ENCODE measurements at regions not wholly inside any gene's neighbourhood (a gene's known extent, or its start where the extent isn't known, plus 50 kb on each side); places are given as distances from the start of the nearest gene placed in this dataset.

- DNase-seq (ENCODE audit: low read depth in 2 of 2) = no peak
These were observed 573.5 kb upstream of the JAG1 start for GRCh38 chr20:11247046-11248010.

- no peak for DNase-seq (ENCODE audit: low read depth in 2 of 2)
These were observed 574.2 kb upstream of the JAG1 start for GRCh38 chr20:11248011-11248409.

GRCh38 chr20:11248687-11249638 is 575.2 kb upstream of the JAG1 start:
- no peak for DNase-seq (ENCODE audit: low read depth in 2 of 2)

GRCh38 chr20:11249683-11250082 is 575.9 kb upstream of the JAG1 start:
- DNase-seq (ENCODE audit: low read depth in 2 of 2) = no peak

GRCh38 chr20:11252447-11252846 is 578.6 kb upstream of the JAG1 start:
- DNase-seq (ENCODE audit: low read depth in 2 of 2) = no peak

GRCh38 chr20:11255455-11255854 is 581.7 kb upstream of the JAG1 start:
- no peak for DNase-seq (ENCODE audit: low read depth in 2 of 2)

GRCh38 chr20:11255860-11256259 is 582.1 kb upstream of the JAG1 start:
- no peak for DNase-seq (ENCODE audit: low read depth in 2 of 2)

GRCh38 chr20:11260611-11261010 is 586.8 kb upstream of the JAG1 start:
- DNase-seq (ENCODE audit: low read depth in 2 of 2) = no peak

- DNase-seq (ENCODE audit: low read depth in 2 of 2) = no peak
These were observed 587.8 kb upstream of the JAG1 start for GRCh38 chr20:11261533-11262000.

- DNase-seq (ENCODE audit: low read depth in 2 of 2) = no peak
These were observed 592.8 kb upstream of the JAG1 start for GRCh38 chr20:11266571-11266970.

GRCh38 chr20:11267131-11267761 is 593.4 kb upstream of the JAG1 start:
- no peak for DNase-seq (ENCODE audit: low read depth in 2 of 2)

GRCh38 chr20:11267762-11268335 is 594.0 kb upstream of the JAG1 start:
- DNase-seq (ENCODE audit: low read depth in 2 of 2) = no peak

GRCh38 chr20:11270566-11270965 is 596.8 kb upstream of the JAG1 start:
- DNase-seq (ENCODE audit: low read depth in 2 of 2) = no peak

- DNase-seq (ENCODE audit: low read depth in 2 of 2) = no peak
These were observed 597.5 kb upstream of the JAG1 start for GRCh38 chr20:11271319-11271718.

- no peak for DNase-seq (ENCODE audit: low read depth in 2 of 2)
These were observed 598.3 kb upstream of the JAG1 start for GRCh38 chr20:11271920-11272594.

GRCh38 chr20:11274141-11274594 is 600.4 kb upstream of the JAG1 start:
- no peak for DNase-seq (ENCODE audit: low read depth in 2 of 2)

- no peak for DNase-seq (ENCODE audit: low read depth in 2 of 2)
These were observed 601.9 kb upstream of the JAG1 start for GRCh38 chr20:11275740-11276139.

GRCh38 chr20:11277170-11277569 is 603.4 kb upstream of the JAG1 start:
- DNase-seq (ENCODE audit: low read depth in 2 of 2) = no peak

GRCh38 chr20:11277858-11278257 is 604.1 kb upstream of the JAG1 start:
- DNase-seq (ENCODE audit: low read depth in 2 of 2) = no peak

- no peak for DNase-seq (ENCODE audit: low read depth in 2 of 2)
These were observed 604.7 kb upstream of the JAG1 start for GRCh38 chr20:11278461-11278860.

GRCh38 chr20:11281240-11281639 is 607.4 kb upstream of the JAG1 start:
- no peak for DNase-seq (ENCODE audit: low read depth in 2 of 2)

All from stimulated activated CD4-positive, alpha-beta T cell treated with anti-CD3 and anti-CD28 coated beads, Interleukin-15, amount 100 ng/mL, for 48 hours (primary cell).